HG03039 (cell line): ENCODE measurements at regions not wholly inside any gene's neighbourhood (a gene's known extent, or its start where the extent isn't known, plus 50 kb on each side); places are given as distances from the start of the nearest gene placed in this dataset.
"Not testable (repeated sequence)": the region's sequence is repeated elsewhere in the genome, so short reads cannot be mapped to it uniquely, and the experiment has no call there.

Experiments used
- ATAC-seq: cut with Tn5 transposase; IDR thresholded peaks from one replicate; pipeline ENCODE4 v1.9.1; 2021; ENCODE audit warnings: mild to moderate bottlenecking, moderate library complexity; ENCODE audit not compliant: unreplicated experiment

- no peak for ATAC-seq
These were observed 119.8 kb downstream of the ZNF330 start for GRCh38 chr4:141340458-141340857.

GRCh38 chr4:141346144-141346543 lies 125.4 kb downstream of the ZNF330 start:
- no peak for ATAC-seq

DNA sequence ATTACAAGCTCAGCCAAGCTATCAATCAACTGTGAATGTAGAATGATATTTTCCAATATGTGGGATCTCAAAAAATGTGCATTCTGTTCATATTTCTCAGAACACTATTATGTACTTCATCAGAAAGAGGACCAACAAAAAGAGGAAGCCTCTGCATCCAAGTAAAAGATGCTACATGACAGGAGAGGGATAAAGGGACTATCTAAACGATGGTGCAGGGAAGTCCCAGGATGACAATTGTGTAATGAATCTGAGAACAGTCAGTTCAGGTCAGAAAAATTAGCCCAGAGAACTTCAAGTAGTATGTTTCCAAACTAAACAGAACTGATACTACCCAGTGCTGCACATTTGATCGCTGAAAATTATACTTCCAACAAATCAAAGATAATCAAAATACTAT lies 127.0 kb downstream of the ZNF330 start:
- no peak for ATAC-seq

DNA sequence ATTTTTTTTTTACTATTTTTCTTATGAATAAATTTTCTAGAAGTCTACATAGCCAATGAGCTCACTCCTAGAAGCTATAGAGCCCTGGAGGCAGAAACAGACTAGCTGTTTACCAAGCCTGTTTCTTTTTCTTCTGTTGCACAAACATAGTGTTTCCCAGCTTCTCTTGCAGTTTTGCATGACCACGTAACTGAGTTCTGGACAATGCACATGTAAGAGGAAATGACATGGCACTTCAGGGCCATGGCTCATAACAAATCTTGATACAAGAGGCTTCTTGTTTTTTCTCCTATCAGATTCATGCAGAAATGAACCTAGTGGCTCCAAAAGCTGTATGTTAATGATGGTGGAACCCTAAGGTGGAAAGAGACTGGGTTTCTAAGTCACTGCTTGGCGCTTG lies 127.4 kb downstream of the ZNF330 start:
- ATAC-seq = peak; percentile 44

- ATAC-seq = peak; percentile 23
These were observed 127.9 kb downstream of the ZNF330 start for GRCh38 chr4:141348573-141348972.

DNA sequence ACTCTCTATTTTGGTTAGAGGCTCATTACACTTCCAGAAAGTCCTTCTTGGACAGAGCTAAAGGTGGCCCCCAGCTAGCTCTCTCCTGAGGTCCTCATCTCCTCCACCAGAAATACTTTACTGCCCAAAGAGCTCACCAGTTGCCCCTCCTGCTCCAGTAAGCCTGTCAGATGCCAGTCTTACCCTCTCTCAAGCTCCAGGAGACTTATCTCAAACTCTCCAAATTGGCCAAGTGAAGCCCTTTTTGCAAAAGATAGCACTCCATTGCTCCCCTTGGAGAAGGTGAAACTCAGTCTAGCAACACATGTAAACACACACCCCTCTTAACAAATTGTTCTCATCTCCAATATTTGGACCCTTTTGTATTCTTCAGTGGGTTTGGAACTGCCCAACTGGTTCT lies 128.5 kb downstream of the ZNF330 start:
- ATAC-seq = no peak

DNA sequence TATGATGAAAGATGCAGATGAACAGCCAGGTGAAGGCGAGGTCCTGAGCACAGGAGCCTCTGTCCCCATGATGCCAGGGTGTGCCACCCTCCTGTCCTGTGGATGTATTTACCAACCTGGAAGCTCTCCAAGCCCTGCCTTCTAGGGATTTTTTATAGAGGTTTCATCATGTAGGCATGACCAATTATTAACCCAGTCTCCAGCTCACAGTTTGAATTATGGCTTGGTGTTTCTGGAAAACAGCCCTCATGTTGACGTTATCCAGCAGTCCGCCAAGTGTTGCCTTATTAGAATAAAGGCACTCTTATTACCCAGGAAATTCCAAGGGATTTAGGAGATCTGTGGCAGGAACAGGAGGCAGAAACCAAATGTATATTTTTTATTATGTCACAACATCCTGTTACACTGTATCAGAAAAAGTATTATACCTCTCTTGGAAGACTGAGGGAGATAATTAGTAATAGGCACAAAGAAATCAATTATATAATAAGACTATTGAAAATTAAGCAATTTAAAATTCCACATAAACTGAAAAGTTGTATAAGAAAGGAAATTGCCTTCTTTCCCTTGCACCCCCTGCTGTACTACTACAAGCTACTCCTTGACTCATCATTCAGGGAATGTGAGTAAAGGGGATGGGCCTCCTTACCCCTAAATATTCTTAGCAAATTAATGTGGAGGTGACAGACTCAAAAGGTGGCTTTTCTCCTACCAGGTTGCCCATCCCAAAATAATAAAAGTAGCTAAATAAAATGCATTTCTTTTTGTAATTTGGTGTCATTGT lies 129.6 kb downstream of the ZNF330 start:
- no peak for ATAC-seq

- no peak for ATAC-seq
These were observed 131.6 kb downstream of the ZNF330 start for GRCh38 chr4:141352331-141352730.

DNA sequence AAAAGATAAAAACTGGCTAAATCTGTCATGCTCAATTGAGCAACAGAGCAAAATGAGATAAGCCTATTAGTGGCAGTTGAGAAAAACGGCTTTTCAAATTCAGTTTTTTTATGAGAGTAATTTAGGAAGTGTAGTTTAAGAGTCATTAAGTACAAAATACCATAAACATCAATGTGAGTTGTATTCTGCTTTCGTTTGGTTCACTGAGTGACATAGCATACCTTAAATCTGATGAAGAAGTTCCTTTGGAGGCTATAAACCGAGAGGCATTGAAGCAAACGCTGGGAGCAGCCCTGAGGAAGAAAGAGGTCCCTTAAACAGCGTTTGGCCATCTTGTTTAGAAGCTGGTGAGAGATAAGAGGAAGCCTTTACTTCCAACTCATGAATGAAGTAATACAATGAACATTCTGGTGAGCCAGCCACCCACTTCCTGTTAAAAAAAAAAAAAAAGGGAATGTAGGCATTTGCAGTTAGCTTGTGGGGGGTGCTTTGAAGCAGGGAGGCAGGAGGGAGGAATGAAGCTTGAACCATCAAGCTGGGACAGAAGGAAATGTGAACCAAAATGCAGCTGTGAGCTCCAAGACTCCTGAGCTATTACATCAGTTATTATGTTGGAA lies 132.3 kb downstream of the ZNF330 start:
- no peak for ATAC-seq

DNA sequence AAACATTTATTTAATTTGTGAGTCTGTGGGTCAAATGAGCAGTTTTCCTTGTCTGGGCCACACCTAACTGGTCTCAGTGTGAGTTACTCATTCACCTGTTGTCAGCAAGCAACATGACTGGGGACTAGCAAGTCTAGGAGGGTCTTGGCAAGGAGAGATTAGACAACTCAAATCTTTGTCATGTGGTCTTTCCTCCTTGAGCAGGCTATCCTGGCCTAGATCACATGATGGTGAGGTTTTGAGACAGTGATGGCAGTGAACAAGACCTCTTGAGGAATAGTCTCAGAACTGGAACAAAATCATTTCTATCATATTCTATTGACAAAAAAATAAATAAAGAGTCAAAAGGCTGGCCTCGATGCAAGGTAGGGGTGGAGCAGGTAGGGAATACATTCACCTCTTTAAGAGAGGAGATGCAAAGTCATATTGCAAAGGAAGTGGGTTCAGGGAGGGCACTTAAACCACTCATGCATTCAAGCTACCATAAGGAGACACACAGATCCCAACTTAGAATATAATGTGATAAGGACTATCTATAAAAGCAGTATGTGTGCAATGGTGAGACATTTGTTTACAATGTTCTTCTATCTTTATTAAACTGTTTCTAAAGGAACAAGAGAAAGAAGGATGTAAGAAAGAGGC lies 135.7 kb downstream of the ZNF330 start:
- no peak for ATAC-seq

DNA sequence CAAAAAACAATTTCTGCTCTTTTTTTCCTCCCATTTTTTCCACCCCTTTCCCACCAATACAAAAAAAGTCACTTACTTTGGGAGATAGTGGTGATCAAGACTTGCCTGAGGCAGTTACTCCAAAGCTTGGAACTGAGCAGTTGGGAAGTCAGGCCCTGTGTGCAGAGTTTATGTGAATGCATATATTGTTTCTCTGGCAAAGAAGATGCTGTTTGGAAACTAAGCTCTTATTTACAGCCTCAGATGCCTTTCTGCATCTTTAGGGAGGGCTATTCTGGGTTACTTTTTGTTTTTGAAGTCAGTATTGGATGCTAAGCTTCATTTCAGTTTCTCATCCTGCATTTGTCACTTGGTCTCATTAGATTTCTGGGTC lies 136.3 kb downstream of the ZNF330 start:
- ATAC-seq = no peak

DNA sequence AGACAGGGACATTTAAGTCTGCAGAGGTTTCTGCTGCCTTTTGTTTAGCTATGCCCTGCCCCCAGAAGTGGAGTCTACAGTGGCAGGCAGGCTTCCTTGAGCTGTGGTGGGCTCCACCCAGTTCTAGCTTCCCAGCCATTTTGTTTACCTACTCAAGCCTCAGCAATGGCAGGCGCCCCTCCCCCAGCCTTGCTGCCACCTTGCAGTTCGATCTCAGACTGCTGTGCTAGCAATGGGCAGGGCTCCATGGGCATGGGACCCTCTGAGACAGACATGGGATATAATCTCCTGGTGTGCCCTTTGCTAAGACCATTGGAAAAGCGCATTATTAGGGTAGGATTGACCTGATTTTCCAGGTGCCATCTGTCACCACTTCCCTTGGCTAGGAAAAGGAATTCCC lies 147.5 kb downstream of the ZNF330 start:
- ATAC-seq = not testable (repeated sequence)

DNA sequence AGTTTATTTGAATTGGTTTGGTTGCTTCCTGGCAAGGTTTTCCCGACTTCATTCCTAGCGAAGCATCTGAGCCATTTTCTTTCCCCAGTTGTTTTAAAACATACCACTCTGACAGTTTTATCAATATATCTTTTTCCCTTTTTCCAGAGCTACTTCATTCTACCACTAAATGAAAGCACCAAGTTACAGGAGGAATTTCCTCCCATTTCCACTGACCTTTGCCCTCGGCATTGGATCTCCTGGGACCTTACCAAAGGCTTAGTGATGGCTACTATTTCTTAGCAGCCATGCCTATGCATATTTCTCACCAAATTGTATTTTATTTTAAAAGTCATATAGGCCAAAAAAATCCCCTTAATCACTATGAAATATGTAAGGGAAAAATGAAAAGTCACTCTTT lies 150.5 kb downstream of the ZNF330 start:
- no peak for ATAC-seq

DNA sequence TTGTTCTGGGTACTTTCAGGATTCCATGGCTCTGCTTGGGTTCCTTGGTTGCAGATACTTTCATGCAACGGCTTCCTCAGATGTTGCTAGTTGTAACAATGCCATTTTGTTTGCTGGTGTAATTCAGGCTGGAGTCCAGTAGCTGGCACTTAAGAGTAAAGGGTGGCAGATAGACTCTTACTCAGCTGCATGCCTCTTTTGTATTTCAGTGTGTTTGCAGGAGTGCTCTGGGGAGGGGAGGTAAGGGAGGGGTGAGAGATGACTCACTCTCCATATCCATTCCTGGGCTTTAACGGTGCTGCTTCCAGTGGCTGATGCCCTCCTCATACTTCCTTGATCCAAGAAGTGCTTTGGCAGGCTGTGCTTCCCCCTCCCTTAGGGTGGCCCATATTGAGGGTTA lies 155.2 kb downstream of the ZNF330 start:
- ATAC-seq = no peak

DNA sequence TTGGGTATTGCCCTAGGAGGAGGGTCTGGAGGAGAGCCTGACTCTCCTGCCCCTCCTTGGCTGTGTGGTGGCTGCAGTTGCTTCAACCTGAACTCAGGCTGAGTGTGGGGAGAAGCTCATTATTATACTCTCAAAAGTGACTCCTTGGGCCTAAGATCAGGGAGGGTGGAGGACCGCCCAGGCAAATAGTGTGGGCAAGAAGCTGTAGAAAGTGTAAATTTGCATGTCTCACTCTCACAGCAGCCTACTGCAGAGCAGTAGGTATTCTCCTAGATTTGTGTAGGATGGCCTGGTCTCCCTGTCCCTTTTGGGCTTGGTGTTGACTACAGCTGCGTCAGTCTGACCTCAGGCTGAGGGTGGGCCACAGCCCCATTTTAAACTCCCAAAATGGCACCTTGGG lies 156.1 kb downstream of the ZNF330 start:
- ATAC-seq = peak; percentile 94

DNA sequence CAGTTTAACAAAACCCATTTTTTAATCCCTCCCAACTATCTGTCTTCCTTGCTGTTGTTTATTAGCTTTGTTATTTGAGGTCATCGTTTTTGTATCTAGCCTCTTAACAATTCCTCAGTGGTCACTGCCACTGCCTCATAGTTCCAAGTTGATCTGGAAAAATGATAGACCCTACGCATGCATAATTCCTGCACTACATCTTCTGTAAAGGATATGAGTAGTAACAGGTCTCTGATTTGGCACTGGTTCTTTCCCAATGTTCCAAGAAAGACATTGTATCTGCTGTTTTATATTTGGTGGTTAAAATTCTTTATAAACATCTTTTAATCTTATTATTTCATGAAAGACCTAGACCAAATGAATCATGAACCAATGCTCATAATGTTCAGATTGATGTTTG lies 166.6 kb downstream of the ZNF330 start:
- no peak for ATAC-seq

DNA sequence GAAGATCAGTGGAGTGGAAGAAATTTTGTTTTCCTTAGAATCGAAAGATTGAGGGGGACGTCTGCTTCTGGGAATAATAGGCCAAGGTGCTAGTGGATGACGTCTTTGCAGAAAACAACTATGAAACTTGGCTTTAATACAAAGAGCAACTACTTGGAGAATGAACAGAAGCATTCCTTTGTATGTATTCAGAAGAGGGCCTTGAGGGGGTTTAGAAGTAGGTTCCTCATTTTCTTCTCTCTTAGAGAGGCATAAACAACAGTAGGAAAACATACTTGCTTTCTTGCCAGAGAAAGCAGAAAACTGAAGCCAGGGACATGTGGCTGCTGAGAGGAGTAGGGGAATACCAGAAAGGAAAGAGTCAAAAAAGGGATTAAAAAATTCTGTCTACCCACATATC lies 167.8 kb downstream of the ZNF330 start:
- ATAC-seq = no peak

- no peak for ATAC-seq
These were observed 169.0 kb downstream of the ZNF330 start for GRCh38 chr4:141389649-141390048.

GRCh38 chr4:141390571-141390970 lies 169.9 kb downstream of the ZNF330 start:
- ATAC-seq = peak; percentile 50

GRCh38 chr4:141391293-141391692 lies 170.6 kb downstream of the ZNF330 start:
- no peak for ATAC-seq

GRCh38 chr4:141391771-141392170 lies 171.1 kb downstream of the ZNF330 start:
- no peak for ATAC-seq

DNA sequence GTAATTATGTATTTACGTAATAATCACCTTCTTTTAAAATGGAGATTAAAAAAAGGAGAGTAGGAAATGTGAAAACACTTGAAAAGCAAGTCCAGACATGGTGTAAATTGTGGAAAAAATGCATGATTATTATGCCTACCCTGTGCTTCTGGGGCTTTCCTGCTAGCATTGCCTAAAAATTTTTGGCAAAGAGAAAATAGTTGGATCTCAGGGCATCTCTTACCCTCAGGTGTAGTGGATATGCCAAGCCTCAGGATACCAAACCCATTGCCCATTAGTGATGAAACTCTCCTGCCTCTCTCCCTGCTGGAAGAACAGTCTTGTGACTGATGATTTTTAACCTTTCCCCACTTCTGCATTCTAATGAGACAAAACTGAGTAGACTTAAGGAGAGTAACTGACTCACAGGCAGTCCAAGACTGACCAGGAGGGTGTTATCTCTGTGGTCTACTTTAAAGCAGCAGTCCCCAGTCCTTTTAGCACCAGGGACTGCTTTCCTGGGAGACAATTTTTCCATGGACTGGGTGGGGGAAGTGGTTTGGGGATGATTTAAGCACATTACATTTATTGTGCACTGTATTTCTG lies 174.6 kb downstream of the ZNF330 start:
- ATAC-seq = no peak
